HEK293 (cell line): ENCODE measurements at regions not wholly inside any gene's neighbourhood (a gene's known extent, or its start where the extent isn't known, plus 50 kb on each side); places are given as distances from the start of the nearest gene placed in this dataset.

Experiments used
- GLI4 ChIP-seq: fragments of 450-650 bp; formaldehyde crosslinking; IDR thresholded peaks from 2 replicates; pipeline ENCODE4 v1.5.1; 2016; ENCODE audit warnings: missing biosample characterization, missing genetic modification characterization
- KLF16 ChIP-seq: fragments of 450-650 bp; formaldehyde crosslinking; IDR thresholded peaks from 2 replicates; pipeline ENCODE4 v1.5.1; 2017; ENCODE audit warnings: missing biosample characterization, missing genetic modification characterization
- ZNF394 ChIP-seq: fragments of 450-650 bp; formaldehyde crosslinking; IDR thresholded peaks from 2 replicates; pipeline ENCODE4 v1.5.1; 2016; ENCODE audit warnings: missing biosample characterization, missing genetic modification characterization, mild to moderate bottlenecking, moderate library complexity, borderline replicate concordance
- ZNF416 ChIP-seq: fragments of 450-650 bp; formaldehyde crosslinking; IDR thresholded peaks from 2 replicates; pipeline ENCODE4 v1.5.1; 2016; ENCODE audit warnings: missing biosample characterization, missing genetic modification characterization
- ZNF510 ChIP-seq: fragments of 450-650 bp; formaldehyde crosslinking; IDR thresholded peaks from 2 replicates; pipeline ENCODE4 v1.5.1; 2018; ENCODE audit warnings: mild to moderate bottlenecking, missing genetic modification characterization, missing biosample characterization; ENCODE audit not compliant: insufficient replicate concordance
- ZNF747 ChIP-seq: fragments of 450-650 bp; formaldehyde crosslinking; IDR thresholded peaks from 2 replicates; pipeline ENCODE4 v1.5.1; 2016; ENCODE audit warnings: missing biosample characterization, missing genetic modification characterization
- TF ChIP-seq, protein P1 (sequence below): fragments of 450-650 bp; formaldehyde crosslinking; IDR thresholded peaks from 2 replicates; pipeline ENCODE4 v1.5.1; 2016; ENCODE audit warnings: missing biosample characterization, missing genetic modification characterization
- TF ChIP-seq, protein P2 (sequence below): fragments of 450-650 bp; formaldehyde crosslinking; IDR thresholded peaks from 2 replicates; pipeline ENCODE4 v1.5.1; 2016; ENCODE audit warnings: missing biosample characterization, missing genetic modification characterization
- TF ChIP-seq, protein P3 (sequence below): fragments of 450-650 bp; formaldehyde crosslinking; IDR thresholded peaks from 2 replicates; pipeline ENCODE4 v1.5.1; 2017; ENCODE audit warnings: missing biosample characterization, missing genetic modification characterization
- TF ChIP-seq, protein P4 (sequence below): fragments of 450-650 bp; formaldehyde crosslinking; IDR thresholded peaks from 2 replicates; pipeline ENCODE4 v1.5.1; 2016; ENCODE audit warnings: missing biosample characterization, missing genetic modification characterization

- TF ChIP-seq, protein P1, sequence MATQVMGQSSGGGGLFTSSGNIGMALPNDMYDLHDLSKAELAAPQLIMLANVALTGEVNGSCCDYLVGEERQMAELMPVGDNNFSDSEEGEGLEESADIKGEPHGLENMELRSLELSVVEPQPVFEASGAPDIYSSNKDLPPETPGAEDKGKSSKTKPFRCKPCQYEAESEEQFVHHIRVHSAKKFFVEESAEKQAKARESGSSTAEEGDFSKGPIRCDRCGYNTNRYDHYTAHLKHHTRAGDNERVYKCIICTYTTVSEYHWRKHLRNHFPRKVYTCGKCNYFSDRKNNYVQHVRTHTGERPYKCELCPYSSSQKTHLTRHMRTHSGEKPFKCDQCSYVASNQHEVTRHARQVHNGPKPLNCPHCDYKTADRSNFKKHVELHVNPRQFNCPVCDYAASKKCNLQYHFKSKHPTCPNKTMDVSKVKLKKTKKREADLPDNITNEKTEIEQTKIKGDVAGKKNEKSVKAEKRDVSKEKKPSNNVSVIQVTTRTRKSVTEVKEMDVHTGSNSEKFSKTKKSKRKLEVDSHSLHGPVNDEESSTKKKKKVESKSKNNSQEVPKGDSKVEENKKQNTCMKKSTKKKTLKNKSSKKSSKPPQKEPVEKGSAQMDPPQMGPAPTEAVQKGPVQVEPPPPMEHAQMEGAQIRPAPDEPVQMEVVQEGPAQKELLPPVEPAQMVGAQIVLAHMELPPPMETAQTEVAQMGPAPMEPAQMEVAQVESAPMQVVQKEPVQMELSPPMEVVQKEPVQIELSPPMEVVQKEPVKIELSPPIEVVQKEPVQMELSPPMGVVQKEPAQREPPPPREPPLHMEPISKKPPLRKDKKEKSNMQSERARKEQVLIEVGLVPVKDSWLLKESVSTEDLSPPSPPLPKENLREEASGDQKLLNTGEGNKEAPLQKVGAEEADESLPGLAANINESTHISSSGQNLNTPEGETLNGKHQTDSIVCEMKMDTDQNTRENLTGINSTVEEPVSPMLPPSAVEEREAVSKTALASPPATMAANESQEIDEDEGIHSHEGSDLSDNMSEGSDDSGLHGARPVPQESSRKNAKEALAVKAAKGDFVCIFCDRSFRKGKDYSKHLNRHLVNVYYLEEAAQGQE (tag by site-specific recombination) = no peak
- TF ChIP-seq ZNF394 (tag by site-specific recombination) (no peak), GLI4 (tag by site-specific recombination) (no peak), ZNF747 (tag by site-specific recombination) (no peak), ZNF416 (no peak), KLF16 (tag by site-specific recombination) (no peak), ZNF510 (tag by site-specific recombination) (no peak)
- TF ChIP-seq, protein P2, sequence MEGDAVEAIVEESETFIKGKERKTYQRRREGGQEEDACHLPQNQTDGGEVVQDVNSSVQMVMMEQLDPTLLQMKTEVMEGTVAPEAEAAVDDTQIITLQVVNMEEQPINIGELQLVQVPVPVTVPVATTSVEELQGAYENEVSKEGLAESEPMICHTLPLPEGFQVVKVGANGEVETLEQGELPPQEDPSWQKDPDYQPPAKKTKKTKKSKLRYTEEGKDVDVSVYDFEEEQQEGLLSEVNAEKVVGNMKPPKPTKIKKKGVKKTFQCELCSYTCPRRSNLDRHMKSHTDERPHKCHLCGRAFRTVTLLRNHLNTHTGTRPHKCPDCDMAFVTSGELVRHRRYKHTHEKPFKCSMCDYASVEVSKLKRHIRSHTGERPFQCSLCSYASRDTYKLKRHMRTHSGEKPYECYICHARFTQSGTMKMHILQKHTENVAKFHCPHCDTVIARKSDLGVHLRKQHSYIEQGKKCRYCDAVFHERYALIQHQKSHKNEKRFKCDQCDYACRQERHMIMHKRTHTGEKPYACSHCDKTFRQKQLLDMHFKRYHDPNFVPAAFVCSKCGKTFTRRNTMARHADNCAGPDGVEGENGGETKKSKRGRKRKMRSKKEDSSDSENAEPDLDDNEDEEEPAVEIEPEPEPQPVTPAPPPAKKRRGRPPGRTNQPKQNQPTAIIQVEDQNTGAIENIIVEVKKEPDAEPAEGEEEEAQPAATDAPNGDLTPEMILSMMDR = no peak
- TF ChIP-seq, protein P3, sequence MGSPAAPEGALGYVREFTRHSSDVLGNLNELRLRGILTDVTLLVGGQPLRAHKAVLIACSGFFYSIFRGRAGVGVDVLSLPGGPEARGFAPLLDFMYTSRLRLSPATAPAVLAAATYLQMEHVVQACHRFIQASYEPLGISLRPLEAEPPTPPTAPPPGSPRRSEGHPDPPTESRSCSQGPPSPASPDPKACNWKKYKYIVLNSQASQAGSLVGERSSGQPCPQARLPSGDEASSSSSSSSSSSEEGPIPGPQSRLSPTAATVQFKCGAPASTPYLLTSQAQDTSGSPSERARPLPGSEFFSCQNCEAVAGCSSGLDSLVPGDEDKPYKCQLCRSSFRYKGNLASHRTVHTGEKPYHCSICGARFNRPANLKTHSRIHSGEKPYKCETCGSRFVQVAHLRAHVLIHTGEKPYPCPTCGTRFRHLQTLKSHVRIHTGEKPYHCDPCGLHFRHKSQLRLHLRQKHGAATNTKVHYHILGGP (tag by site-specific recombination) = no peak
- TF ChIP-seq, protein P4, sequence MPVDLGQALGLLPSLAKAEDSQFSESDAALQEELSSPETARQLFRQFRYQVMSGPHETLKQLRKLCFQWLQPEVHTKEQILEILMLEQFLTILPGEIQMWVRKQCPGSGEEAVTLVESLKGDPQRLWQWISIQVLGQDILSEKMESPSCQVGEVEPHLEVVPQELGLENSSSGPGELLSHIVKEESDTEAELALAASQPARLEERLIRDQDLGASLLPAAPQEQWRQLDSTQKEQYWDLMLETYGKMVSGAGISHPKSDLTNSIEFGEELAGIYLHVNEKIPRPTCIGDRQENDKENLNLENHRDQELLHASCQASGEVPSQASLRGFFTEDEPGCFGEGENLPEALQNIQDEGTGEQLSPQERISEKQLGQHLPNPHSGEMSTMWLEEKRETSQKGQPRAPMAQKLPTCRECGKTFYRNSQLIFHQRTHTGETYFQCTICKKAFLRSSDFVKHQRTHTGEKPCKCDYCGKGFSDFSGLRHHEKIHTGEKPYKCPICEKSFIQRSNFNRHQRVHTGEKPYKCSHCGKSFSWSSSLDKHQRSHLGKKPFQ (tag by site-specific recombination) = no peak
Measured at GRCh38 chr16:52095471-52095870, 451.5 kb downstream of the TOX3 start.
